A673 (cell line): ENCODE measurements at regions not wholly inside any gene's neighbourhood (a gene's known extent, or its start where the extent isn't known, plus 50 kb on each side); places are given as distances from the start of the nearest gene placed in this dataset.

Experiments used
- EZH2 ChIP-seq: fragments of 200-600 bp; sonication (generic); IDR thresholded peaks from 2 replicates; pipeline ENCODE4 v1.6.1; 2017; ENCODE audit warnings: borderline replicate concordance, low read depth, mild to moderate bottlenecking, mixed read lengths, antibody characterized with exemption, low read length; ENCODE audit not compliant: poor library complexity, severe bottlenecking
- TF ChIP-seq, protein P1 (sequence below): fragments of 300-800, 200-600 bp; sonication (generic); conservative IDR thresholded peaks from 2 replicates; pipeline ENCODE4 v1.5.1; 2017; ENCODE audit warnings: low read depth, mild to moderate bottlenecking, antibody characterized with exemption, low read length, moderate library complexity, mixed read lengths

DNA sequence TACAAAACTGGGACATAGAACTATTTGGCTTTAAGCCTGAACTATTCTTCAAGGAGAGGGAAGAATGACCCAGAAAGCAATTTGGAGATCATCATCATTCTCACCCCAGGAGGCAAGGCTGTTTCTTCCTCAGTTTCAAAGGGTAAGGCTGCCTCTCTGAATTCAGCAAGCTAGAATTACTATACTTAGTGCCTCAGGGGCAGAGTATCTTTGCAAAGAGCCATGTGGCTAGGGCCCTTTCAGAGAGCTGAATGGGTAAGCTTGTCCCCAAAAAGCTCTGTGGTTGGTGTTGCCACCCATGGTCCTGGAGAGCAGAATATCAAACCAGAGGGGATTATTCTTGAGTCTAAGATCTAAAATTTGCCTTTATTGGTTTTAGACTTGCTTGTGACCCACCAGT is 720.3 kb upstream of the ARPP21 start:
- TF ChIP-seq, protein P1, sequence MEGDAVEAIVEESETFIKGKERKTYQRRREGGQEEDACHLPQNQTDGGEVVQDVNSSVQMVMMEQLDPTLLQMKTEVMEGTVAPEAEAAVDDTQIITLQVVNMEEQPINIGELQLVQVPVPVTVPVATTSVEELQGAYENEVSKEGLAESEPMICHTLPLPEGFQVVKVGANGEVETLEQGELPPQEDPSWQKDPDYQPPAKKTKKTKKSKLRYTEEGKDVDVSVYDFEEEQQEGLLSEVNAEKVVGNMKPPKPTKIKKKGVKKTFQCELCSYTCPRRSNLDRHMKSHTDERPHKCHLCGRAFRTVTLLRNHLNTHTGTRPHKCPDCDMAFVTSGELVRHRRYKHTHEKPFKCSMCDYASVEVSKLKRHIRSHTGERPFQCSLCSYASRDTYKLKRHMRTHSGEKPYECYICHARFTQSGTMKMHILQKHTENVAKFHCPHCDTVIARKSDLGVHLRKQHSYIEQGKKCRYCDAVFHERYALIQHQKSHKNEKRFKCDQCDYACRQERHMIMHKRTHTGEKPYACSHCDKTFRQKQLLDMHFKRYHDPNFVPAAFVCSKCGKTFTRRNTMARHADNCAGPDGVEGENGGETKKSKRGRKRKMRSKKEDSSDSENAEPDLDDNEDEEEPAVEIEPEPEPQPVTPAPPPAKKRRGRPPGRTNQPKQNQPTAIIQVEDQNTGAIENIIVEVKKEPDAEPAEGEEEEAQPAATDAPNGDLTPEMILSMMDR, result no peak
- TF ChIP-seq EZH2, result no peak
